H1 (cell line): ENCODE measurements at regions not wholly inside any gene's neighbourhood (a gene's known extent, or its start where the extent isn't known, plus 50 kb on each side); places are given as distances from the start of the nearest gene placed in this dataset.

ENCODE experiments used
- CTCF ChIA-PET: fragments of 300-600 bp; sonication (Branson Sonifier 250); formaldehyde crosslinking; loops from one replicate; lab custom pipeline; 2021; ENCODE audit not compliant: partially characterized antibody; lab: Charles Lee
- POLR2A ChIA-PET: fragments of 300-600 bp; sonication (Branson Sonifier 250); formaldehyde crosslinking; loops from one replicate; lab custom pipeline; 2021; ENCODE audit warnings: inconsistent platforms; ENCODE audit not compliant: partially characterized antibody; lab: Charles Lee
- DNase-seq, 2 experiments: peaks; one replicate each; pipeline versions ENCODE4 v3.0.0 to v3.0.0-alpha.2; 2010 to 2022; ENCODE audit warnings: low spot score in 2 of 2, low read depth in 1 of 2, mixed read lengths in 1 of 2
- FAIRE-seq: peaks from 2 replicates; lab custom pipeline; 2011; peaks lifted over from hg19 to GRCh38; lab: Jason Lieb, UNC
- H2AFZ ChIP-seq: 2 replicates; pipeline ENCODE4 v1.8.1; 2012; ENCODE audit warnings: low read length, inconsistent platforms
- H2AK5ac ChIP-seq: 2 replicates; pipeline ENCODE4 v1.6.1; 2013; ENCODE audit warnings: low read depth, low read length
- H2BK120ac ChIP-seq: replicated peaks from 2 replicates; pipeline ENCODE3; 2013; ENCODE audit warnings: low read depth, low read length, inconsistent platforms
- H2BK12ac ChIP-seq: 2 replicates; pipeline ENCODE4 v1.6.1; 2013; ENCODE audit warnings: low read depth, low read length
- H2BK15ac ChIP-seq: 2 replicates; pipeline ENCODE4 v1.6.1; 2013; ENCODE audit warnings: low read length
- H2BK20ac ChIP-seq: 2 replicates; pipeline ENCODE4 v1.6.1; 2013; ENCODE audit warnings: low read length
- H2BK5ac ChIP-seq: 2 replicates; pipeline ENCODE4 v1.6.1; 2013; ENCODE audit warnings: low read depth, low read length
- H3K14ac ChIP-seq: 2 replicates; pipeline ENCODE4 v1.6.1; 2013; ENCODE audit warnings: inconsistent platforms; ENCODE audit not compliant: insufficient read length
- H3K18ac ChIP-seq: 2 replicates; pipeline ENCODE4 v1.6.1; 2013; ENCODE audit warnings: low read length; ENCODE audit errors: extremely low read depth
- H3K23ac ChIP-seq: 2 replicates; pipeline ENCODE4 v1.6.1; 2013; ENCODE audit warnings: inconsistent platforms; ENCODE audit not compliant: insufficient read length
- H3K23me2 ChIP-seq: 2 replicates; pipeline ENCODE4 v1.6.1; 2013; ENCODE audit warnings: low read depth, low read length
- H3K27ac ChIP-seq: 2 replicates; pipeline ENCODE4 v1.6.1; 2011; ENCODE audit warnings: low read depth, low read length, inconsistent platforms
- H3K27me3 ChIP-seq, 4 experiments: replicated peaks in 1 of 4; 1 replicate in 1 of 4; 2 replicates in 3 of 4; pipeline versions ENCODE4 v1.6.1 to v1.8.1; 2011 to 2013; ENCODE audit warnings: low read length in 3 of 4, mild to moderate bottlenecking in 3 of 4, inconsistent platforms in 2 of 4, mixed read lengths in 2 of 4, moderate library complexity in 1 of 4; ENCODE audit not compliant: control insufficient read depth in 3 of 4, insufficient read depth in 3 of 4; ENCODE audit errors: extremely low read depth in 1 of 4
- H3K36me3 ChIP-seq, 4 experiments: 2 replicates each; pipeline versions ENCODE4 v1.6.1 to v1.8.1; 2011 to 2013; ENCODE audit warnings: mild to moderate bottlenecking in 4 of 4, low read length in 3 of 4, moderate library complexity in 2 of 4, control low read depth in 1 of 4, inconsistent platforms in 1 of 4; ENCODE audit not compliant: insufficient read depth in 4 of 4, control insufficient read depth in 2 of 4
- H3K4ac ChIP-seq: replicated peaks from 2 replicates; pipeline ENCODE3; 2013; ENCODE audit warnings: low read length, low read depth, mixed read lengths, inconsistent platforms; ENCODE audit not compliant: insufficient read length
- H3K4me1 ChIP-seq, 4 experiments: replicated peaks in 1 of 4; 1 replicate in 1 of 4; 2 replicates in 3 of 4; pipeline versions ENCODE4 v1.6.1 to v1.8.1; 2011 to 2013; ENCODE audit warnings: low read length in 3 of 4, inconsistent platforms in 2 of 4, mixed read lengths in 1 of 4; ENCODE audit not compliant: insufficient read depth in 4 of 4, control insufficient read depth in 3 of 4
- H3K4me2 ChIP-seq, 2 experiments: 2 replicates each; pipeline versions ENCODE4 v1.6.1 to v1.8.1; 2011 to 2013; ENCODE audit warnings: low read depth in 2 of 2, low read length in 2 of 2, control low read depth in 1 of 2, inconsistent platforms in 1 of 2, mild to moderate bottlenecking in 1 of 2; ENCODE audit not compliant: insufficient read depth in 1 of 2
- H3K4me3 ChIP-seq, 4 experiments: fragments of 200-600, 300-600 bp in 1 of 4; sonication (generic), shearing (Covaris generic), sonication (Bioruptor Twin) in 1 of 4; 2 replicates each; pipeline versions ENCODE4 v1.5.1 to v1.8.1; 2011 to 2016; ENCODE audit warnings: low read length in 4 of 4, low read depth in 3 of 4, control low read depth in 2 of 4, inconsistent platforms in 2 of 4, mild to moderate bottlenecking in 2 of 4, mixed read lengths in 1 of 4, moderate library complexity in 1 of 4; ENCODE audit not compliant: insufficient read depth in 2 of 4; ENCODE audit errors: extremely low read depth in 1 of 4
- H3K56ac ChIP-seq: replicated peaks from 2 replicates; pipeline ENCODE3; 2013; ENCODE audit warnings: low read depth, mild to moderate bottlenecking, mixed read lengths, low read length, inconsistent platforms; ENCODE audit not compliant: insufficient read length
- H3K79me1 ChIP-seq: 2 replicates; pipeline ENCODE4 v1.6.1; 2013; ENCODE audit warnings: low read depth, low read length, control low read depth
- H3K79me2 ChIP-seq, 2 experiments: 2 replicates each; pipeline versions ENCODE4 v1.6.1 to v1.8.1; 2012 to 2013; ENCODE audit warnings: low read length in 2 of 2, mild to moderate bottlenecking in 2 of 2, inconsistent platforms in 1 of 2; ENCODE audit not compliant: insufficient read depth in 2 of 2, control insufficient read depth in 1 of 2
- H3K9ac ChIP-seq, 4 experiments: replicated peaks in 1 of 4; 1 replicate in 1 of 4; 2 replicates in 3 of 4; pipeline versions ENCODE4 v1.6.1 to v1.8.1; 2011 to 2013; ENCODE audit warnings: low read depth in 3 of 4, low read length in 3 of 4, control low read depth in 2 of 4, mild to moderate bottlenecking in 2 of 4, moderate library complexity in 2 of 4, inconsistent platforms in 1 of 4; ENCODE audit errors: extremely low read depth in 1 of 4
- H3K9me3 ChIP-seq, 2 experiments: 2 replicates each; pipeline versions ENCODE4 v1.6.1 to v1.8.1; 2012 to 2013; ENCODE audit warnings: mild to moderate bottlenecking in 2 of 2, moderate library complexity in 2 of 2, control low read depth in 1 of 2, inconsistent platforms in 1 of 2, low read depth in 1 of 2, low read length in 1 of 2, mixed read lengths in 1 of 2; ENCODE audit not compliant: insufficient read depth in 2 of 2
- H4K20me1 ChIP-seq, 2 experiments: replicated peaks in 1 of 2; 2 replicates each; pipeline versions ENCODE3 to v1.8.1; 2011 to 2013; ENCODE audit warnings: inconsistent platforms in 2 of 2, low read length in 2 of 2, mild to moderate bottlenecking in 1 of 2; ENCODE audit not compliant: insufficient read depth in 2 of 2, control insufficient read depth in 1 of 2
- H4K5ac ChIP-seq: 2 replicates; pipeline ENCODE4 v1.6.1; 2013; ENCODE audit warnings: low read length, low read depth, mixed read lengths, inconsistent platforms; ENCODE audit not compliant: insufficient read length
- H4K8ac ChIP-seq: 2 replicates; pipeline ENCODE4 v1.8.0; 2013; ENCODE audit warnings: mild to moderate bottlenecking, moderate library complexity, low read length, inconsistent platforms; ENCODE audit not compliant: insufficient read depth; ENCODE audit errors: extremely low read depth
- H4K91ac ChIP-seq: replicated peaks from 2 replicates; pipeline ENCODE3; 2013; ENCODE audit warnings: low read length, mixed read lengths, inconsistent platforms; ENCODE audit not compliant: insufficient read length
- EP300 ChIP-seq, 2 experiments: IDR thresholded peaks; 1 replicate in 1 of 2; 2 replicates in 1 of 2; pipeline ENCODE4 v1.6.1; 2011 to 2012; ENCODE audit warnings: low read depth in 2 of 2, low read length in 2 of 2, mild to moderate bottlenecking in 2 of 2, borderline replicate concordance in 1 of 2, inconsistent platforms in 1 of 2, moderate library complexity in 1 of 2
- FOSL1 ChIP-seq: IDR thresholded peaks from 2 replicates; pipeline ENCODE4 v1.6.1; 2011; ENCODE audit warnings: mild to moderate bottlenecking, low read depth, low read length, moderate library complexity; ENCODE audit not compliant: insufficient read depth
- GTF2F1 ChIP-seq: IDR thresholded peaks from 2 replicates; pipeline ENCODE4 v1.6.1; 2012; ENCODE audit warnings: low read depth, low read length, improper control_type of control experiment, borderline replicate concordance
- HDAC2 ChIP-seq, 2 experiments: fragments of 300-600 bp in 1 of 2; sonication (generic) in 1 of 2; IDR thresholded peaks; 2 replicates each; pipeline ENCODE4 v1.6.1; 2011 to 2012; ENCODE audit warnings: low read depth in 2 of 2, low read length in 2 of 2, mild to moderate bottlenecking in 2 of 2, moderate library complexity in 2 of 2, borderline replicate concordance in 1 of 2, inconsistent platforms in 1 of 2
- HDAC6 ChIP-seq: IDR thresholded peaks from one replicate; pipeline ENCODE4 v1.7.1; 2012; ENCODE audit warnings: low read depth, mild to moderate bottlenecking, inconsistent platforms, low read length, moderate library complexity
- NANOG ChIP-seq: IDR thresholded peaks from 2 replicates; pipeline ENCODE4 v1.6.1; 2011; ENCODE audit warnings: low read length, low read depth, mild to moderate bottlenecking, inconsistent platforms; ENCODE audit not compliant: insufficient read depth, poor library complexity, severe bottlenecking
- POLR2A ChIP-seq, 2 experiments: IDR thresholded peaks; 1 replicate in 1 of 2; 2 replicates in 1 of 2; pipeline ENCODE4 v1.6.1; 2011; ENCODE audit warnings: low read depth in 2 of 2, low read length in 2 of 2, mild to moderate bottlenecking in 2 of 2; ENCODE audit errors: control extremely low read depth in 1 of 2
- POLR2AphosphoS5 ChIP-seq: IDR thresholded peaks from 2 replicates; pipeline ENCODE4 v1.6.1; 2011; ENCODE audit warnings: low read depth, low read length
- RBBP5 ChIP-seq: IDR thresholded peaks from 2 replicates; pipeline ENCODE4 v1.7.1; 2012; ENCODE audit warnings: low read depth, mild to moderate bottlenecking, inconsistent platforms, low read length, moderate library complexity, borderline replicate concordance
- RFX5 ChIP-seq: IDR thresholded peaks from 2 replicates; pipeline ENCODE4 v1.6.1; 2011; ENCODE audit warnings: low read depth, low read length, improper control_type of control experiment, borderline replicate concordance
- SP1 ChIP-seq: IDR thresholded peaks from 2 replicates; pipeline ENCODE4 v1.6.1; 2011; ENCODE audit warnings: low read depth, low read length
- SRF ChIP-seq: IDR thresholded peaks from 2 replicates; pipeline ENCODE4 v1.6.1; 2011; ENCODE audit warnings: mild to moderate bottlenecking, low read depth, low read length, moderate library complexity
- SUZ12 ChIP-seq: fragments of 200-600 bp; sonication (generic); IDR thresholded peaks from 2 replicates; pipeline ENCODE4 v1.6.1; 2012; ENCODE audit warnings: mild to moderate bottlenecking, inconsistent platforms, low read length, moderate library complexity, mixed read lengths
- TAF7 ChIP-seq: optimal IDR thresholded peaks from 2 replicates; pipeline ENCODE3; 2011; ENCODE audit warnings: low read depth, mild to moderate bottlenecking, inconsistent platforms, low read length, moderate library complexity, borderline replicate concordance
- TF ChIP-seq, protein P1 (sequence below): IDR thresholded peaks from 2 replicates; pipeline ENCODE4 v1.6.1; 2011; ENCODE audit warnings: low read length, improper control_type of control experiment

DNA sequence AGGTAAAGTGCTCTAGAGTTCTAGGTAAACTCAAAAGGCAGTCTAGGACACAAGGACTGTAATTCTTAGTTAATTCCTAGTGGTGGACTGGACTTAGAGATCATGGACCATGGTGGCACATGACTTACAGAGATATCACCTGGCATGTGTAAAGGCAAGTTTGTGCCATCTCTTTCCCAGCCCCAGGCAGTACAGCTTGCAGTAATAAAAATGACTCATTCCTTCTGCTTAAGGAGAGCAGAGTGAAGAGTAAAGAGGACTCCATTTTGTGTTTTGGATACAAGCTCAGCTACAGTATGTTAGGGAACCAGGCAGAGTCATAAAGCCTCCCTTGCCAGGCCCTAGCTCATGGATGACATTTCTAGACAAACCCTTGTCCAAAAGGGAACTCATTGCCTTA lies 629.9 kb downstream of the JRKL start:
- ChIA-PET CTCF (no interaction called here), POLR2A (no interaction called here)
- H3K4me1 ChIP-seq = no peaks in the 10 kb centered on the region
- H2BK15ac ChIP-seq = no peak overlapping the region
- no peak overlapping the region for H2AFZ ChIP-seq
- no peak overlapping the region for H4K91ac ChIP-seq
- no peak overlapping the region for H3K9ac ChIP-seq
- FAIRE-seq (no peak), DNase-seq (no peak)
- H3K4me3 ChIP-seq = no peak overlapping the region
- no peaks in the 10 kb centered on the region for H3K23me2 ChIP-seq
- H2BK20ac ChIP-seq = no peak overlapping the region
- no peak overlapping the region for H2BK12ac ChIP-seq
- no peaks in the 10 kb centered on the region for H3K79me2 ChIP-seq
- no peak overlapping the region for H3K14ac ChIP-seq
- no peaks in the 10 kb centered on the region for H3K36me3 ChIP-seq
- H4K8ac ChIP-seq = no peak overlapping the region
- no peak overlapping the region for H2AK5ac ChIP-seq
- no peak overlapping the region for H3K4me2 ChIP-seq
- no peak overlapping the region for H3K27ac ChIP-seq
- H3K9me3 ChIP-seq = peaks cover 0 to 2% of the 10 kb centered on the region in 2 experiments; a peak in 1 of 4 replicates
- H3K27me3 ChIP-seq = no peaks in the 10 kb centered on the region
- H3K4ac ChIP-seq = no peak overlapping the region
- no peaks in the 10 kb centered on the region for H4K20me1 ChIP-seq
- H3K23ac ChIP-seq = no peak overlapping the region
- no peak overlapping the region for H4K5ac ChIP-seq
- no peak overlapping the region for H2BK5ac ChIP-seq
- H3K56ac ChIP-seq = no peak overlapping the region
- no peak overlapping the region for H3K18ac ChIP-seq
- no peak overlapping the region for H2BK120ac ChIP-seq
- no peaks in the 10 kb centered on the region for H3K79me1 ChIP-seq
- TF ChIP-seq RFX5 = no peak
- no peak for TF ChIP-seq POLR2AphosphoS5
- TF ChIP-seq SP1 = no peak
- no peak for TF ChIP-seq HDAC6
- TF ChIP-seq POLR2A (IDR thresholded peaks at IDR 0.05; ENCODE audit: control extremely low read depth in 1 of 2, low read depth in 2 of 2, low read length in 2 of 2) = no peak
- TF ChIP-seq GTF2F1 = no peak
- TF ChIP-seq SUZ12 = no peak
- TF ChIP-seq NANOG = no peak
- no peak for TF ChIP-seq FOSL1
- TF ChIP-seq EP300 (IDR thresholded peaks at IDR 0.05; ENCODE audit: borderline replicate concordance in 1 of 2, low read depth in 2 of 2, low read length in 2 of 2) = no peak
- no peak for TF ChIP-seq RBBP5
- TF ChIP-seq TAF7 = no peak
- TF ChIP-seq SRF = no peak
- no peak for TF ChIP-seq HDAC2 (IDR thresholded peaks at IDR 0.05; ENCODE audit: borderline replicate concordance in 1 of 2, low read depth in 2 of 2, low read length in 2 of 2)
- TF ChIP-seq, protein P1, sequence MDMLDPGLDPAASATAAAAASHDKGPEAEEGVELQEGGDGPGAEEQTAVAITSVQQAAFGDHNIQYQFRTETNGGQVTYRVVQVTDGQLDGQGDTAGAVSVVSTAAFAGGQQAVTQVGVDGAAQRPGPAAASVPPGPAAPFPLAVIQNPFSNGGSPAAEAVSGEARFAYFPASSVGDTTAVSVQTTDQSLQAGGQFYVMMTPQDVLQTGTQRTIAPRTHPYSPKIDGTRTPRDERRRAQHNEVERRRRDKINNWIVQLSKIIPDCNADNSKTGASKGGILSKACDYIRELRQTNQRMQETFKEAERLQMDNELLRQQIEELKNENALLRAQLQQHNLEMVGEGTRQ = no peak
